ENCODE measurements at regions not wholly inside any gene's neighbourhood (a gene's known extent, or its start where the extent isn't known, plus 50 kb on each side); places are given as distances from the start of the nearest gene placed in this dataset.

- TF ChIP-seq POLR2AphosphoS5 (IDR thresholded peaks at IDR 0.05) (no peak), POLR2A (IDR thresholded peaks at IDR 0.05) (no peak)
- TF ChIP-seq, protein P1, sequence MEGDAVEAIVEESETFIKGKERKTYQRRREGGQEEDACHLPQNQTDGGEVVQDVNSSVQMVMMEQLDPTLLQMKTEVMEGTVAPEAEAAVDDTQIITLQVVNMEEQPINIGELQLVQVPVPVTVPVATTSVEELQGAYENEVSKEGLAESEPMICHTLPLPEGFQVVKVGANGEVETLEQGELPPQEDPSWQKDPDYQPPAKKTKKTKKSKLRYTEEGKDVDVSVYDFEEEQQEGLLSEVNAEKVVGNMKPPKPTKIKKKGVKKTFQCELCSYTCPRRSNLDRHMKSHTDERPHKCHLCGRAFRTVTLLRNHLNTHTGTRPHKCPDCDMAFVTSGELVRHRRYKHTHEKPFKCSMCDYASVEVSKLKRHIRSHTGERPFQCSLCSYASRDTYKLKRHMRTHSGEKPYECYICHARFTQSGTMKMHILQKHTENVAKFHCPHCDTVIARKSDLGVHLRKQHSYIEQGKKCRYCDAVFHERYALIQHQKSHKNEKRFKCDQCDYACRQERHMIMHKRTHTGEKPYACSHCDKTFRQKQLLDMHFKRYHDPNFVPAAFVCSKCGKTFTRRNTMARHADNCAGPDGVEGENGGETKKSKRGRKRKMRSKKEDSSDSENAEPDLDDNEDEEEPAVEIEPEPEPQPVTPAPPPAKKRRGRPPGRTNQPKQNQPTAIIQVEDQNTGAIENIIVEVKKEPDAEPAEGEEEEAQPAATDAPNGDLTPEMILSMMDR (IDR thresholded peaks at IDR 0.05 in 8 of 11, conservative IDR thresholded peaks at IDR 0.05 in 3 of 11) = no peak
- H3K36me3 ChIP-seq = no peaks in the 10 kb centered on the region
- intact Hi-C loops (cut with DNase I; ENCODE audit: low total_unique reads) = no loop called here
- no peaks in the 10 kb centered on the region for H3K27me3 ChIP-seq (replicated peaks in 1 of 7)
- H3K9me3 ChIP-seq = peaks cover 0 to 6% (median 0%) of the 10 kb centered on the region in 8 donors
- no peaks in the 10 kb centered on the region for H3K4me1 ChIP-seq
- WGBS, 5 donors = 80 to 93% (median 85%) methylated on average over 5 of the region's 5 CpGs
- no peak overlapping the region for H3K27ac ChIP-seq
- no peak overlapping the region for H3K4me3 ChIP-seq
- no peak for DNase-seq
These were observed 790.4 kb downstream of the EPHA4 start for GRCh38 chr2:220781622-220782241.

DNA sequence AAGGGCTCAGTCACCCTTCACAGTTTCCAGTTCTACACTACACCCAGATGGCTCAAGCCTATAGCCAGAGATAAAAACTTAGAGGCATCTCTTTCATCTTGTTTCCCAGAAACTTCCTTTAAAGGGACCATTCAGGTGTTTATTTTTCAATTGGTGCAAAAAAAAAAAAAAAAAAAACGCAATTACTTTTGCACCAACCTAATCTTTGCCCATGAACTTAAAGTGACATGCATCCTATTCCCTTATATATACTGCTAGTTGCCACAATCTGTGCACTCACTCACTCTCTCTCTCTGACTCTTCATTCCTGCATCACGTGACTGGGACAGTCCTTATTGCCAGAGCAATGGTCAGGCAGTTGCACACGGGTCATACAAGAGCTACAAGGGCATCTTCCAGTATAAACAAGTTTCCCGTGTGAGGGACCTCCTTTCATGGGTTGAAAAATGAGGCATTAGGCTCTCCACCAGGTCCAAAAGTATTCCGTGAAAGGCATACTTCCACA is 789.4 kb downstream of the EPHA4 start:
- Histone ChIP-seq H3K27me3 (replicated peaks in 1 of 7) (no peaks in the 10 kb centered on the region), H3K4me1 (no peaks in the 10 kb centered on the region), H3K9me3 (peaks cover 0 to 6% (median 0%) of the 10 kb centered on the region in 8 donors), H3K4me3 (no peak overlapping the region), H3K36me3 (no peaks in the 10 kb centered on the region), H3K27ac (no peak overlapping the region)
- intact Hi-C loops (cut with DNase I; ENCODE audit: low total_unique reads) = no loop called here
- no peak for DNase-seq
- no peak for TF ChIP-seq POLR2AphosphoS5 (IDR thresholded peaks at IDR 0.05)
- no peak for TF ChIP-seq POLR2A (IDR thresholded peaks at IDR 0.05)
- TF ChIP-seq, protein P1 (IDR thresholded peaks at IDR 0.05 in 8 of 11, conservative IDR thresholded peaks at IDR 0.05 in 3 of 11) = no peak
- WGBS, 5 donors = 77 to 87% (median 81%) methylated on average over 5 of the region's 5 CpGs

GRCh38 chr2:220783671-220784070 is 788.4 kb downstream of the EPHA4 start:
- Histone ChIP-seq H3K4me1 (no peaks in the 10 kb centered on the region), H3K4me3 (no peak overlapping the region), H3K27me3 (replicated peaks in 1 of 7) (no peaks in the 10 kb centered on the region), H3K27ac (no peak overlapping the region), H3K36me3 (no peaks in the 10 kb centered on the region), H3K9me3 (peaks cover 0 to 6% (median 0%) of the 10 kb centered on the region in 8 donors)
- intact Hi-C loops (cut with DNase I; ENCODE audit: low total_unique reads) = no loop called here
- TF ChIP-seq POLR2A (IDR thresholded peaks at IDR 0.05) (no peak), POLR2AphosphoS5 (IDR thresholded peaks at IDR 0.05) (no peak)
- TF ChIP-seq, protein P1 (IDR thresholded peaks at IDR 0.05 in 8 of 11, conservative IDR thresholded peaks at IDR 0.05 in 3 of 11) = no peak
- DNase-seq = no peak
- 86 to 96% (median 94%) methylated on average over 1 of the region's 1 CpG for WGBS, 5 donors

DNA sequence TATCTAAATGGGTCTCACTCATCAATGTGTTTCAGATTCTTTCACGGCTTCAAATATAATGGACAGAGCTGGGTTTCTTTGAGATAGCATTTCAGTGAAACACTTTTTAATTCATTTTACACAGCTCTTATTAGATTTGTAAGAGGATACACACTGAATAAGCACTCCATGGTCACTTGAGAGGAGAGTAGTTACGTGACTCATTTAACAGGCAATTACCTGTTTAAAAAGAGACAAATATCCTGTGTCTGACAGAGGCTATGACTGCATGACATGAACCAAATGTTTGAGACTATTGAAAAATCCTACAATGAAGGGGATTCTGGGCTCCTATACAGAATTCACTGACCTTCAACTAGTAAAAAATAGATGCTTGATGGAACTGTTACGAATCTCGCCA is 786.9 kb downstream of the EPHA4 start:
- DNase-seq = no peak
- TF ChIP-seq POLR2AphosphoS5 (IDR thresholded peaks at IDR 0.05) (no peak), POLR2A (IDR thresholded peaks at IDR 0.05) (no peak)
- TF ChIP-seq, protein P1 (IDR thresholded peaks at IDR 0.05 in 8 of 11, conservative IDR thresholded peaks at IDR 0.05 in 3 of 11) = no peak
- no peak overlapping the region for H3K27ac ChIP-seq
- no peaks in the 10 kb centered on the region for H3K9me3 ChIP-seq
- intact Hi-C loops (cut with DNase I; ENCODE audit: low total_unique reads) = no loop called here
- H3K27me3 ChIP-seq (replicated peaks in 1 of 7) = no peaks in the 10 kb centered on the region
- no peak overlapping the region for H3K4me3 ChIP-seq
- 86 to 92% (median 91%) methylated on average over 4 of the region's 4 CpGs for WGBS, 5 donors
- H3K36me3 ChIP-seq = no peaks in the 10 kb centered on the region
- H3K4me1 ChIP-seq = no peaks in the 10 kb centered on the region
